Gastroesophageal sphincter (tissue), 4 donors: ENCODE measurements at regions not wholly inside any gene's neighbourhood (a gene's known extent, or its start where the extent isn't known, plus 50 kb on each side); places are given as distances from the start of the nearest gene placed in this dataset.
"Not testable (repeated sequence)": the region's sequence is repeated elsewhere in the genome, so short reads cannot be mapped to it uniquely, and the experiment has no call there.

ENCODE experiments used
- ATAC-seq: fragments of 150-250 bp; one replicate; pipeline ENCODE4 v1.9.1; 2016; ENCODE audit warnings: mild to moderate bottlenecking, moderate library complexity
- H3K27ac ChIP-seq, 4 donors: fragments of 200-600 bp; sonication (generic) in 3 of 4; 1 replicate in 3 of 4; 2 replicates in 1 of 4; pipeline ENCODE4 v1.5.1; 2016 to 2019
- H3K27me3 ChIP-seq: fragments of 200-600 bp; sonication (generic); one replicate; pipeline ENCODE4 v1.5.1; 2019
- H3K36me3 ChIP-seq, 2 donors: fragments of 200-600 bp; sonication (generic); one replicate each; pipeline ENCODE4 v1.5.1; 2019; ENCODE audit warnings: control low read depth in 1 of 2
- H3K4me1 ChIP-seq, 3 donors: fragments of 200-600 bp; sonication (generic); 1 replicate in 2 of 3; 2 replicates in 1 of 3; pipeline ENCODE4 v1.5.1; 2016 to 2019; ENCODE audit warnings: control low read depth in 2 of 3
- H3K4me3 ChIP-seq, 2 donors: fragments of 200-600 bp; sonication (generic); one replicate each; pipeline ENCODE4 v1.5.1; 2019; ENCODE audit warnings: mild to moderate bottlenecking in 1 of 2, moderate library complexity in 1 of 2
- H3K9me3 ChIP-seq, 3 donors: fragments of 200-600 bp; sonication (generic); one replicate each; pipeline ENCODE4 v1.5.1; 2017 to 2019; ENCODE audit warnings: control low read depth in 2 of 3
- EP300 ChIP-seq: sonication (generic); formaldehyde crosslinking; IDR thresholded peaks from one replicate; pipeline ENCODE4 v1.6.1; 2017; ENCODE audit warnings: antibody characterized with exemption, mild to moderate bottlenecking
- POLR2A ChIP-seq, 2 donors: fragments of 450-650 bp; IDR thresholded peaks; one replicate each; pipeline ENCODE4 v1.6.1; 2017; ENCODE audit warnings: antibody characterized with exemption in 2 of 2, mild to moderate bottlenecking in 2 of 2, moderate library complexity in 1 of 2
- POLR2AphosphoS5 ChIP-seq: sonication (generic); formaldehyde crosslinking; IDR thresholded peaks from one replicate; pipeline ENCODE4 v1.6.1; 2017; ENCODE audit warnings: antibody characterized with exemption
- WGBS, 2 donors: methylation state at CpG; one replicate each; pipeline ENCODE4 v1.1.5; 2018; ENCODE audit warnings: low coverage in 1 of 2; 5-methylcytosine and 5-hydroxymethylcytosine counted together
- TF ChIP-seq, protein P1 (sequence below), 4 experiments: fragments of 200-600 bp in 2 of 4; fragments of 450-650 bp in 2 of 4; sonication (generic) in 1 of 4; IDR thresholded peaks; one replicate each; pipeline ENCODE4 v1.5.1; 2017 to 2019; ENCODE audit warnings: antibody characterized with exemption in 4 of 4, mild to moderate bottlenecking in 2 of 4, moderate library complexity in 2 of 4

DNA sequence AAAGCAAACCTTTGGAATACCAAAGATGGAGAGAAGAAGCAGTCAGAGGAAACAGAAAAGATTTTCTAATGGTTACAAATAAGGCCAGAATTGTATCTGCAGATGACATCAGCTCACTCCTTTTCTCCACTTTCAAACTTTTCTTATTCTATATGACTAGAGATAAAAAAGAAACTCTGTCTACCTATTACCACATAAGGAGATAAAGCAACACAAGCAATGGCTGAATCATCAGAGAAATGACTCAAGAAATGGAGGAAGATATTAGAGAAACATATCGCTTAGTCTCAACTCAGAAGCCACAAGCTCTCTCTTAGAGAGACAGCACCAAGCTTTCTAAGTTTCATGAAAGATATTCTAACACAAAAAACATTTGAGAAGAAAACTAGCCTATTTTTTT, 784.0 kb downstream of the ZPLD1 start:
- Histone ChIP-seq H3K4me1 (no peaks in the 10 kb centered on the region), H3K4me3 (no peak overlapping the region), H3K27me3 (no peaks in the 10 kb centered on the region), H3K27ac (no peak overlapping the region), H3K9me3 (no peaks in the 10 kb centered on the region), H3K36me3 (no peaks in the 10 kb centered on the region)
- no peak for ATAC-seq
- 71 to 100% methylated on average over 1 of the region's 1 CpG for WGBS, 2 donors
- TF ChIP-seq POLR2AphosphoS5, result no peak
- no peak for TF ChIP-seq EP300
- TF ChIP-seq, protein P1, sequence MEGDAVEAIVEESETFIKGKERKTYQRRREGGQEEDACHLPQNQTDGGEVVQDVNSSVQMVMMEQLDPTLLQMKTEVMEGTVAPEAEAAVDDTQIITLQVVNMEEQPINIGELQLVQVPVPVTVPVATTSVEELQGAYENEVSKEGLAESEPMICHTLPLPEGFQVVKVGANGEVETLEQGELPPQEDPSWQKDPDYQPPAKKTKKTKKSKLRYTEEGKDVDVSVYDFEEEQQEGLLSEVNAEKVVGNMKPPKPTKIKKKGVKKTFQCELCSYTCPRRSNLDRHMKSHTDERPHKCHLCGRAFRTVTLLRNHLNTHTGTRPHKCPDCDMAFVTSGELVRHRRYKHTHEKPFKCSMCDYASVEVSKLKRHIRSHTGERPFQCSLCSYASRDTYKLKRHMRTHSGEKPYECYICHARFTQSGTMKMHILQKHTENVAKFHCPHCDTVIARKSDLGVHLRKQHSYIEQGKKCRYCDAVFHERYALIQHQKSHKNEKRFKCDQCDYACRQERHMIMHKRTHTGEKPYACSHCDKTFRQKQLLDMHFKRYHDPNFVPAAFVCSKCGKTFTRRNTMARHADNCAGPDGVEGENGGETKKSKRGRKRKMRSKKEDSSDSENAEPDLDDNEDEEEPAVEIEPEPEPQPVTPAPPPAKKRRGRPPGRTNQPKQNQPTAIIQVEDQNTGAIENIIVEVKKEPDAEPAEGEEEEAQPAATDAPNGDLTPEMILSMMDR (IDR thresholded peaks at IDR 0.05), result no peak
- TF ChIP-seq POLR2A (IDR thresholded peaks at IDR 0.05), result no peak

DNA sequence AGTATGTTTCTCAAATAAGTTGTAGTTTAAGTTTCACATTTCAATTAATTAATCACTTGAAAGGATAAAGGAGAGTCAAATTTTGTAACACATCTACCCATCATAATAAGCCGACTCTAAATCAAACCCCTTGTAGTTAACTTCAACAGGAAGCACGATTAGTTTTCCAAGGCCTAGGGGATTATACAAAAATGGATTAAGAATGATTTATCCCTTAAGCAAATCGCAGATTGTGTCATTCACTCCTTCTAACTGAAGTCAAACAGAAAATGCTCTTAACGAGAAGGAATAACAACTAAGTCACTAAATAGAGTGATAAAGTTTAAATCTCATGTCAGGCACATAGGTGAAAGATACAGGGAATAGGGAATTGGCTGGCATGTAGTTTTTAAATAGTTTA, 792.8 kb downstream of the ZPLD1 start:
- TF ChIP-seq POLR2AphosphoS5 (no peak), POLR2A (IDR thresholded peaks at IDR 0.05) (no peak), EP300 (no peak)
- TF ChIP-seq, protein P1 (IDR thresholded peaks at IDR 0.05), result no peak
- ATAC-seq, result no peak
- Histone ChIP-seq H3K36me3 (no peaks in the 10 kb centered on the region), H3K27me3 (no peaks in the 10 kb centered on the region), H3K9me3 (no peaks in the 10 kb centered on the region), H3K27ac (no peak overlapping the region), H3K4me1 (no peaks in the 10 kb centered on the region), H3K4me3 (no peak overlapping the region)
- WGBS, 2 donors, result 51 to 72% methylated on average over 4 of the region's 4 CpGs

DNA sequence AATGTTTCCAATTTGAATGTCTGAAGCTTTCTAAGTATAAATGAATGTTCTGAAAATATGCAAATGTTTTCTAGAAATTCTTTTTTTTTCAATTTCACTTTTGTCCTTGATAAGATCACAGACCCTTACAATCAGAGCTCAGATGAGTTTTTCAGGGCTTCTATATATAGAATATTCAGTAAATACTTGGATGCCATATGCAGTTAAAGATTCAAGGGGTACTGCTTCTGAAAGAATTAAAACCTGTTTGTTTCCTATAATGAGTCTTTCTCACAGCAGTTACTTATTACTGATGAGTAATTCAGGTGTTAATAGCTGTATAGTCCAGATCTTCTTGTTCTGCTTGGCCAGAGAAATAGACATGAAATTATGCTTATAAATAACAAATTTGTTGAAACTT, 812.6 kb downstream of the ZPLD1 start:
- H3K27ac ChIP-seq, result no peak overlapping the region
- H3K9me3 ChIP-seq, result no peaks in the 10 kb centered on the region
- no peaks in the 10 kb centered on the region for H3K36me3 ChIP-seq
- no peaks in the 10 kb centered on the region for H3K27me3 ChIP-seq
- no peak for TF ChIP-seq EP300
- TF ChIP-seq POLR2A (IDR thresholded peaks at IDR 0.05), result no peak
- no peak for TF ChIP-seq POLR2AphosphoS5
- TF ChIP-seq, protein P1 (IDR thresholded peaks at IDR 0.05), result no peak
- ATAC-seq, result no peak
- no peak overlapping the region for H3K4me3 ChIP-seq
- H3K4me1 ChIP-seq, result no peaks in the 10 kb centered on the region

DNA sequence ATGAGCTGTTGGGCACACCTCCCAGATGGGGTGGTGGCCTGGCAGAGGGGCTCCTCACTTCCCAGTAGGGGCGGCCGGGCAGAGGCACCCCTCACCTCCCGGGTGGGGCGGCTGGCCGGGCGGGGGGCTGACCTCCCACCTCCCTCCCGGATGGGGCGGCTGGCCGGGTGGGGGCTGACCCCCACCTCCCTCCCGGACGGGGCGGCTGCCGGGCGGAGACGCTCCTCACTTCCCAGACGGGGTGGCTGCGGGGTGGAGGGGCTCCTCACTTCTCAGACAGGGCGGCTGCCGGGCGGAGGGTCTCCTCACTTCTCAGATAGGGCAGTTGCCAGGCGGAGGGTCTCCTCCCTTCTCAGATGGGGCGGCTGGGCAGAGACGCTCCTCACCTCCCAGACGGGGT, 820.0 kb downstream of the ZPLD1 start:
- H3K27me3 ChIP-seq, H3K4me3 ChIP-seq, H3K9me3 ChIP-seq, ATAC-seq, H3K4me1 ChIP-seq, H3K27ac ChIP-seq, H3K36me3 ChIP-seq: not testable (repeated sequence)
- no CpG with 5 or more reads among the region's 24 CpGs for WGBS, 2 donors

DNA sequence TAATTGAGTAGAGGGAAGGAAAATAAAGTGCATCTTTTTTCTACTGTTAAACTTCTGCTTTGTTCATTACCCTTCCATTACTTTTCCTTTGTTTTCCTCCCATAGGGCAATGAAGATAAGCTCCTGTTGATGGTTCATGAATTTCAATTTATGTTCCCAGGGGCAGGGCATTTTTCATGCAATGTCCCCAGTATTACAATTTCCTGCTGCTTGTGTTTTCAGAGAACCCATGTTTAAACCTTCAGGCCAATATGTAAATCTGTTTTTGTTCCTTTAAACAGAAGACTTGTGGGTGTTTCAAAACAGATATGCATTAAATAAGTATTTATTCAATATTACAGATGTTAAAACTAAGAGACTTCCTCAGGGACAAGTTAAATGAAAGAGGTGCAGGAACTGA, 834.5 kb downstream of the ZPLD1 start:
- Histone ChIP-seq H3K36me3 (no peaks in the 10 kb centered on the region), H3K27me3 (no peaks in the 10 kb centered on the region), H3K4me1 (no peaks in the 10 kb centered on the region), H3K4me3 (no peak overlapping the region), H3K27ac (no peak overlapping the region), H3K9me3 (no peaks in the 10 kb centered on the region)
- TF ChIP-seq POLR2AphosphoS5 (no peak), EP300 (no peak), POLR2A (IDR thresholded peaks at IDR 0.05) (no peak)
- TF ChIP-seq, protein P1 (IDR thresholded peaks at IDR 0.05), result no peak
- ATAC-seq, result no peak

DNA sequence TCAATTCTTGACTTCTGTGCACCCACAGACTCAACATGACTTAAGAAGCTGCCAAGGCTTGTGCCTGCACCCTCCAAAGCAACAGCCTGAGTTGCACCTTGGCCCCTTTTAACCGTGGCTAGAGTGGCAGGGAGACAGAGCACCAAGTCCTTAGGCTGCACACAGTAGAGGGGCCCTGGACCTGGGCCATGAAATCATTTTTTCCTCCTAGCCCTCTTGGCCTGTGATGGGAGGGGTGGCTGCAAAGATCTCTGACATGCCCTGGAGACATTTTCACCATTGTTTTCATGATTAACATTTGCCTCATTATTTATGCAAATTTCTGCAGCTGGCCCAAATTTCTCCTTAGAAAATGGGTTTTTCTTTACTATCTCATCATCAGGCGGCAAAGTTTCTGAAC, 836.8 kb downstream of the ZPLD1 start:
- H3K9me3 ChIP-seq, result no peaks in the 10 kb centered on the region
- no peaks in the 10 kb centered on the region for H3K27me3 ChIP-seq
- WGBS, 2 donors, result 82 to 100% methylated on average over 1 to 2 of the region's 2 CpGs
- no peak overlapping the region for H3K4me3 ChIP-seq
- H3K27ac ChIP-seq, result no peak overlapping the region
- TF ChIP-seq, protein P1 (IDR thresholded peaks at IDR 0.05), result no peak
- no peak for TF ChIP-seq POLR2AphosphoS5
- TF ChIP-seq POLR2A (IDR thresholded peaks at IDR 0.05), result no peak
- no peak for TF ChIP-seq EP300
- no peak for ATAC-seq
- no peaks in the 10 kb centered on the region for H3K36me3 ChIP-seq
- no peaks in the 10 kb centered on the region for H3K4me1 ChIP-seq
